ENCODE measurements at regions not wholly inside any gene's neighbourhood (a gene's known extent, or its start where the extent isn't known, plus 50 kb on each side); places are given as distances from the start of the nearest gene placed in this dataset.

GRCh38 chr2:83420993-83421392, 1038.1 kb downstream of the SUCLG1 start:
- TF ChIP-seq CTCF (conservative IDR thresholded peaks at IDR 0.05 in 1 of 2, IDR thresholded peaks at IDR 0.05 in 1 of 2; ENCODE audit: low read depth in 1 of 2, low read length in 2 of 2) (no peak), EZH2 (IDR thresholded peaks at IDR 0.05; ENCODE audit: low read length, missing control alignments) (no peak)

All from fibroblast of lung (primary cell).